Kidney epithelial cell (primary cell): ENCODE measurements at regions not wholly inside any gene's neighbourhood (a gene's known extent, or its start where the extent isn't known, plus 50 kb on each side); places are given as distances from the start of the nearest gene placed in this dataset.

Experiments
- DNase-seq: peaks from one replicate; pipeline ENCODE4 v3.0.0-alpha.2; 2010; ENCODE audit warnings: low read depth
- H3K27me3 ChIP-seq: 2 replicates; pipeline ENCODE4 v1.6.0; 2011; ENCODE audit warnings: low read length; ENCODE audit not compliant: control insufficient read depth, insufficient read depth
- H3K36me3 ChIP-seq: 2 replicates; pipeline ENCODE4 v1.5.1; 2011; ENCODE audit warnings: low read length; ENCODE audit not compliant: control insufficient read depth, insufficient read depth
- H3K4me3 ChIP-seq: 2 replicates; pipeline ENCODE4 v1.5.1; 2011; ENCODE audit warnings: low read depth, mild to moderate bottlenecking, control low read depth, low read length
- CTCF ChIP-seq: IDR thresholded peaks from 2 replicates; pipeline ENCODE4 v1.5.1; 2011; ENCODE audit warnings: mild to moderate bottlenecking, moderate library complexity, low read length, control low read depth, inconsistent platforms; ENCODE audit not compliant: insufficient read depth, poor library complexity, severe bottlenecking

DNA sequence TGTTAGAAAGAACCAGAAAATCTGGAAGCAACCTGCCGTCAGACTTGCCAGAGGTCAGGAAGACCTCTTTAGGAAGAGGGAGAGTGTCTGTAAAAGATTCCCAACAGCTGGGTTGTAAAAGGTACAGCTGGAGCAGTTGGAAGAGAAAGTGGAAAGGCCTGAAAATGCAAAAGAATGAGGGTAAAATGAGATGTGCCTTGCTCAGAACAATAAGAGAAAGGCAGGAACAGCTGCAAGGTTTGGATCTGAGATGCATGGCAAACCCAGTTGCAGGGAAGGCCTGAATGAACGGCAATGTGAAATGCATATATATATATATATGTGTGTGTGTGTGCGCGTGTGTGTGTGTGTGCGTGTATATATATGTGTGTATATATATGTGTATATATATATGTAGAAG is 88.1 kb downstream of the ZIC1 start:
- TF ChIP-seq CTCF: no peak
- Histone ChIP-seq H3K27me3 (no peaks in the 10 kb centered on the region), H3K36me3 (no peaks in the 10 kb centered on the region), H3K4me3 (no peak overlapping the region)
- DNase-seq: no peak

- TF ChIP-seq CTCF: no peak
- no peak for DNase-seq
Observed at GRCh38 chr3:147507638-147508286, 98.6 kb downstream of the ZIC1 start.

DNA sequence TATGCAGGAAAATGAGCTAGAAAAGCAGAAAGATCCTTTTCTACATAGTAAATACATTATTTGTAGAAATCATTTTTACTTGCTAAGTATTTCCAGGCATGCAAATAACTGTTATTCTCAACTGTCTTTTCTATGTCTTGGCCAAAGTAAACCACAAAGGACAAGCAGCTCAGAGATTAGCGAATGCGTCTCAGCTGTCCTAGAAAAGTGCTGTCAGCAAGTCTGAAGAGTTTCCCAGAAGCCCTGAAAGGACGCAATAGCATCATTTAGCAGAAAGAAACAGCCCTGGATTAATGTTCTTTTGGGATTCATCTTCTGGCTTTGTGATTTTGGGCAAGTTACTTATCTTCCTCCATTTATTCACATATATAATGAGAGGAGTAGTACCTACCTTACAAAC is 100.3 kb downstream of the ZIC1 start:
- Histone ChIP-seq H3K36me3 (no peaks in the 10 kb centered on the region), H3K4me3 (no peak overlapping the region), H3K27me3 (no peaks in the 10 kb centered on the region)
- no peak for TF ChIP-seq CTCF
- no peak for DNase-seq

More at GRCh38 chr3:147507638-147508286, 98.6 kb downstream of the ZIC1 start:
- no peak overlapping the region for H3K4me3 ChIP-seq
- H3K27me3 ChIP-seq: no peaks in the 10 kb centered on the region
- no peaks in the 10 kb centered on the region for H3K36me3 ChIP-seq

DNA sequence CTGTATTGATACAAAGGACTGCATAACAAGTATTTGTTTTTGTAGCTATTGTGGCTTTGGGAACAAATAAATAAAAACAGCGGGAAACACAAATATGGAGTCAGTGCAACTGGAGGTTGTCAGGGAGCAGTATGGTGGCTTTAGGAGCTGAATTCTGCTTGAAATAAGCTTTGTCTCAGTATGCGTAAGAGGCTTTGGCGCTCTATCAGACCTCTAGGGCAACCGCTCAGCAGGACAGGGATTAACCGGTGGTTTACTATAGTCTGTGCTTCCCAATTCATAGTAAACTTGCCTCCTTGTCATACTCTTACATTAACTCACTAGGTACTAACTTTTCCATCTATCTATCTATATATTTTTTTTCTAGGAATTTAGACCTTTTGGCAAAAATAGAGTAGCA is 104.6 kb downstream of the ZIC1 start:
- no peaks in the 10 kb centered on the region for H3K36me3 ChIP-seq
- no peak for TF ChIP-seq CTCF
- no peaks in the 10 kb centered on the region for H3K27me3 ChIP-seq
- no peak overlapping the region for H3K4me3 ChIP-seq
- no peak for DNase-seq

DNA sequence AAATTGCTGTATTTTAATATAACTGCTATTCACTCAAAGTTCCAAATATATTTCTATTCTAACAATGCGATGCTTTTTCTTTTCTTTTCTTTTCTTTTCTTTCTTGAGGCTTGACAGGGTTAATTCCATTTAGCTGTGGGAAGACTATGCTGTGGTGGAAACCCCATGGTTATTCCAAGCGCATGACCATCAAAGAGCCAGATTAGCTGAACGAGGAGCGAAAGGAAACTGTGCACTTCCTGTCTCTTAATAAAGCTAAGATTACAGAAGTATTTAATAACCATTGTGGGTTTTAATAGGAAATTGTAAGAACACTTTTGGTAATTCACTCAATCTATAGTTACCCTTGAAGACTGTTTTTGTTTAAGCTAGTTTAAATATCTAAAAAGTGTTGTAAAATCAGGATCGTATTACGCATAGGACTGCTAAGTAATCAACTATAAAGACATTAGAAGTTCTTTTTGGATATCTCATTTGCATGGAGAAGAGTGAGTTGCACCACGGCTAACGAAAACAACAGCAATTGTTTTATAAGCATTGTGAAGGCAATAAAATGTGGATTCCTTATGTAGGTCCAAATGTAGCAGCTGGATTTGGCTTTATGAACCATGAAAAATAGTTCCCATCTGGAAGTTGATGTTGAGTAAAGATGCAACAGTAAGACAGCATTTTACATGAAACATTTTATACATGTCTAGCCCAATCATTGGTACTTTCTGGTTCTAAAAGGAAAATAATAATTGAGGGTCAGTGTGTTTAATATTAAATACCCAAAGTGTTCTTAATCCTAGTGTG is 105.4 kb downstream of the ZIC1 start:
- H3K4me3 ChIP-seq: no peak overlapping the region
- H3K27me3 ChIP-seq: no peaks in the 10 kb centered on the region
- DNase-seq: no peak
- no peaks in the 10 kb centered on the region for H3K36me3 ChIP-seq
- no peak for TF ChIP-seq CTCF
